DMS153 treated with DMSO at 0.1 percent for 48 hours (cell line): ENCODE measurements at regions not wholly inside any gene's neighbourhood (a gene's known extent, or its start where the extent isn't known, plus 50 kb on each side); places are given as distances from the start of the nearest gene placed in this dataset.
A peak's percentile ranks its signal among the peaks of the same experiment; 100 is the strongest.
"Not testable (repeated sequence)": the region's sequence is repeated elsewhere in the genome, so short reads cannot be mapped to it uniquely, and the experiment has no call there.

ENCODE experiments used
- DNase-seq: peaks from one replicate; lab custom pipeline; 2025; ENCODE audit not compliant: unreplicated experiment; lab: John Stamatoyannopoulos, UW

DNA sequence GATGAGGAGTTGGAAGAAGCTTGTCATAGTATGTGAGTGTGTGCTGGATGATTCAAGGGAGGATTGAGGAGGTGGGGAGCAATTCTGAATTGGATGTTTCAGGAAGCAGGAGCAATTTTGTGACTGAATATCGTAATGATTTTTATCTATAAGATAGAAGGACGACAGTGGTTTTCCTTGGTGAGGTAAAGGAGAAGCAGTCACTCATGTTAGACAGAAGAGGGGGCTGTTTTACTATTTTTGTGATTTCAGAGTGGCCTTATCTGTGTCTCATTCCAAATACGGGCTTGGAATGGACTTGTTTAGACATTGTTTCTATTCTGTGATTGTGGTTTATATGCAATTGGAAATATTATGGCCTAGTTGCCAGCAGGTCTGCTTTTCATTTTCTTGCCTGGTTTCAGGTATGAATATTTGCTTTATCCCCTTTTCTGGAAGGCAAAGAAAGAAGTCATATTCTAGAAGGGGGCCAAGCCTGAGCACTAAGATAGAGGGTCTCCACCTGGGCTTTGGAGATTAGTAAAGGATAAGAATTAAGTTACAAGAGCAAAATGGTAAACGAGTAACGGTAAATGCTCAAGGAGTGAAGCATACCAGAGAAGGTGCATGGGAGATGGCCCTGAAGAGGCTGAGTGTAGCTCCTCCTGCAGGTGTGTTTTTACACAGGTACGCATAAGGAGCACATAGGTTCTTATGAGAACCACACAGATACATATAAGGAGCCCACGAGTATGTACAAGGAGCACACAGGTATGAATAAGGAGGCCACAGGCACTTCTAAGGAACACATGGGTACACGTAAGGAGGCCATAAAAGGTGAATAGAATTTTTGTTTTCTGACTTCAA, 124.6 kb upstream of the KCNAB1 start:
- peak; percentile 10 for DNase-seq

DNA sequence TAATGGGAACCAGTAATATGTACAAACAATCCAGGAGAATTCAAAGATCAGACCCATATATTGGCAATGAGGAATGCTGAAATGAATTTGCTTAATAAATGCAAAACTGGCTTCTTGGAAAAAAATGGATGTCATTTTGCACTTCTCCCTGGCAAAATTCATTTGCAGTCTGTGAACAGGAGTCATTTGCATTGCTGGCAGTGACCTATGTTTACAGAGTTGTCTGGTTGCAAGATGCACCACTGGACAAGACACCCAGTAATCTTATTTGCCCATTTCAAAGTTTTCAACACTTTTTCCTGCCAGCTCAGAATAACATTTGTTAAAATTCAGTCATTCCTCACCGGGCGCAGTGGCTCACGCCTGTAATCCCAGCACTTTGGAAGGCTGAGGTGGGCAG, 123.5 kb upstream of the KCNAB1 start:
- no peak for DNase-seq

DNA sequence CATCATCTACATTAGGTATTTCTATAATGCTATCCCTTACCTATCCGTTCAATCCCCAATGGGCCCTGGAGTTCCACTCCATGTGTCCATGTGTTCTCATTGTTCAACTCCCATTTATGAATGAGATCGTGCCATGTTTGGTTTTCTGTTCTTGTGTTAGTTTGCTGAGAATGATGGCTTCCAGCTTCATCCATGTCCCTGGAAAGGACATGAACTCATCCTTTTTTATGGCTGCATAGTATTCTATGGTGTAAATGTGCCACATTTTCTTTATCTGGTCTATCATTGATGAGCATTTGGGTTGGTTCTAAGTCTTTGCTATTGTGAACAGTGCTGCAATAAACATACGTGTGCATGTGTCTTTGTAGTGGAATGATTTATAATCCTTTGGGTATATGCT, 122.2 kb upstream of the KCNAB1 start:
- not testable (repeated sequence) for DNase-seq

DNA sequence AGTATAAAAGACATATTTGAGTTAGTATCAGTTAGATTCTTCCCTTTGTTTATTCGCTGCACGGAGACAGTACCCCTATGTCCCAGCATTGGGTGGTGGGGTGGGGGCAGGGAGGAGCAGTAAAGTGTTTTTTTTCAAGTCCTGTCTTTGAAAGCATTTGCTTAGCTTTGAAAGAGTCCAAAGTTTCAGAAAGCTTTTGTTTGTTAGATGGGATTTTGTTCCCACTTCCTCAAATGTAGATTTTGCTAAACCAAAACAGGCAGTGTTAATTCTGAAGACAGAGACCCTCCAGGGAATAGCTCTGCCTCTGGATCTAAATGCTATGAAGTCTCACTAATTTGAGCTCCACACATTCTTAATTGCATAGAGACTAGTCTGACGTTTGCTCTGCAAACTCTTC, 114.6 kb upstream of the KCNAB1 start:
- no peak for DNase-seq

DNA sequence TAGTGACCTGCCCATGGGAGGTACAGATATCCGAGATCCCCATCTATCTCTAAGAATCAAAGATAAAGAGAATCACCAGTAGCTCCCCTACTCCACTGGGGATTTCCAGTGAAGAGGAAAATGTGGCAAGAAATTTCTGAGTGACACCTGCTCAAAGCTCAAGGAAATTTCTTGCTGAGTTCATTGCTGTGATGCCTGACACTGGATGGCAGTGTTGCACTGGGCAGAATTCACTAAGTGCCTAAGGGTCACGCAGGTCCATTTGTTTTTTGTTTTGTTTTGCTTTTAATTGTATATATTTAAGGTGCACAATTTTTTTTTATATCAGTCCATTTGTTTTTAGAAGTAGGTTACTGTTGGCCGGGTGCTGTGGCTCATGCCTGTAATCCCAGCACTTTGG, 109.5 kb upstream of the KCNAB1 start:
- peak; percentile 17 for DNase-seq

DNA sequence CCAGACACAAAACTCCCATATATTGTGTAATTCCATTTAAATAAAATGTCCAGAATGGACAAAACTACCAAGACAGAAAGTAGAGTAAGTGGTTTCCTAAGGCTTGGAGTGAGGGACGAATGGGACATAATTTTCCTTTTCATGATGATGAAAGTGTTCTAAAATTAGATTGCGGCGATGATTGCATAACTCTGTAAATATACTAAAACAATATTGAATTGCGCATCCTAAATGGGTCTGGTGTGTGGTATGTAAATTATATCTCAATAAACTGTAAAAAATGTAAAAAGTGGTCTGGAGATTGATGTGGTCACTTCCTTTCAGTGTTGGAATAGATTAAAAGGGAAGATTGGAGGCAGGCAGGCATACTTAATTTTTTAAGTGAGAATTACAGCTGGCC, 105.9 kb upstream of the KCNAB1 start:
- DNase-seq = no peak

DNA sequence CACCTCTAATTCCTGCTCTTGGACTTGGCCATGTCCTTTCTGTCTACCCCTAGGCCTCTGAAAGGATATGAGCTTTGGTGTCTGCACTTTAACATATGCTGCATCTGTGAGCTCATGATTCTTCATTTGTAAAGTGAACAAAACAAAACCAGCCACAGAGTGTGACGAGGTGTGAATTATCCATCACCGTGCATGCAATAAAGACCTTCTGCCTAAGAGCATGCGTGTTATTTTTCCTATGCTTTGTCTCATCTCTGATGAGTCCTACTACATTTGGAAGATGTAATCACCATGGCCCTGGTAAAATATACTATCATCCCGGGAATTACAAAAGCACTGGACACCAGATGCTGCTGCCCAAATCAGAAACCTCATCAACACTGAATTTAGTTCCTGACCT, 103.5 kb upstream of the KCNAB1 start:
- DNase-seq = no peak

DNA sequence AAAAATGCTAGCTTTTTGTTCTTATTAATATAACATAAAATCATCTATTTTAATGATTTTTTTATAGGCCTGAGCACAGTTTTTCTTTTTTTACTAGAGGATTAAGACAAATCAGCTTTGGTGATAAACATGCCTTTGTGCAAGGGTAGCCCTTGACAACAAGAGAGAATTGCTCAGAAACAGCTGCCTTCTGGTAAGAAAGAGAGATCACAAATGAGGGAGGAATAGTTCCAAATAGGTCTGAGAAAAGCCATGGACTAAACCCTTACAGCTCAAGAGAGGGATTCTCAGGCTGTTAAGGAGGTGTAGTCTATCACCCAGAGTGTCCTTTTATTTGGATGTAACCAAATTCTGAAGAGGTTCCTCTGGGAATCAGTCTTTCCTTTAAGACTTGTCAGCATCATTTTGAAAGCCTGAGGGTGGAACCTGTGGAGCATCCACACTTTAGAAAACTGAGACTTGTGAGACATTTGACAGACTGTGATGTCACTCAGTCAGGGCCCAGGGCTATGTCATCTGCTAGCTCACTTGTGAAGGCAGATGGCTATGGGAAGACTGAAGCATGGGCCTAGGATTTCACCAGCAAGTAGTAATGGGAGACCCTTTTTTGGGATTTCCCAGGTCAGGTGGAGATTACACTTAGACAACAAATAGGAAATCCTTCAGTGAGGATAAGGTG, 102.9 kb upstream of the KCNAB1 start:
- no peak for DNase-seq

DNA sequence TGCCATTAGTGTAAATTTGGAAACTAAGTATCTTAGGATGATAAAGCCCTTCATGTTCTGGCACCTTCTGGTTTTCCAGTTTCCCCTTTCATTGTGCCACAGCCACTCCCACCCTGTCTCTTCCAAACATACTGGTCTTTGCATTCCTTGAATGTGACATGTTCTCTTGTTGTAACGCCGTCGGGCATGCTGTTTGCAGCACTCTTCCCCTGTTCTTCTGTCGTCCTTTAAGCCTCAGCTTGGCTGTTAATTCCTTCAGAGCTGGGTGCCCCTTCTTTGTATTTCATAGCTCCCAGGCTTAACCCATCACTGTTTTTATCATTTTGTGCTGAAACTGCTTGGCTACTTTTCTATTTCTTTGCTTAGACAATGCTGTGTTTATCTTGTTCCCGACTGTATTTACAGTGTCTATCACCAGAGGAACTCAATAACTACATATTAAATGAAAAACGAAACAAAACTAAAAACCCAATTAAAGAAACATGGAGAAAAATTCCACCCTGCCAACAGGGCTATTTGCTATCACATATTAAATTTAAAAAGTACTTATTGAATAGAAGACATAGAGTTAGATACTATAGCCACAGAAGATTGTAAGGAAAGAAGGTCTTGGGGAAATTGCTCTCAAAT, 95.4 kb upstream of the KCNAB1 start:
- DNase-seq = no peak

DNA sequence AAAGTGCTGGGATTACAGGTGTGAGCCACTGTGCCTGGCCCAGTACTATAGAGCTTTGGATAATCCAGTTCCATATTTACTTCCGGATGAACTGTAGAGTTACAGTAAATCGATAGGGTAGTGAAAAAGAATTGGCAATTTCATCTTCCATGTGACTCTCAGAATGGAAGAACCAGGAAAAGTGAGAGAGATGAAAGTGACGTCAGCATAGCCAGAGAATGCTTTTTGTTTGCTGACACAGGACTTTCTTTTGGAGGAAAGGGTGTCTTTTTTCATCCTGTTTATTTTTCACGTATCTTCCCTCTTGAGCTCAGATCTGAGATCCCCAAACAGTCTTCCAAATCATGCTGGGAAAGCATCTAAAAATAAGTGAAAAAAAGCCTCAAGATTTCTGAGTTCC, 91.2 kb upstream of the KCNAB1 start:
- no peak for DNase-seq

DNA sequence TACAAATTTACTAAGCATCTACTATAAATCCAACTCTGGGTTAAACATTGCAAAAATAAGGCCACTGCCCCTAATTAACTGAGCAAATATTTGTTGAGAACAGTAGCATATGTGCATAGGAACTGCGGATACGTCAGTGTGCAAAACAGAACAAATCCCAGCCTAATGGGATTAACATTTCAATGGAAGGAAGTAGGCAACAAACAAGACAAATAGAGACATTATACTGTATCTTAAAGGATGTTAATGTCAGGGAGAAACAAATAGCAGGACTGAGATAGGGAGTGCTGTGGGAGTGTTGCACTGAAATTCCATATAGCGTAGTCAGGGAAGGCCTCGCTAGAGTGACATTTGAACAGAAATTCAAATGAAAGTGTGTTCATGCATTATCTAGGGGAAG, 89.7 kb upstream of the KCNAB1 start:
- no peak for DNase-seq

DNA sequence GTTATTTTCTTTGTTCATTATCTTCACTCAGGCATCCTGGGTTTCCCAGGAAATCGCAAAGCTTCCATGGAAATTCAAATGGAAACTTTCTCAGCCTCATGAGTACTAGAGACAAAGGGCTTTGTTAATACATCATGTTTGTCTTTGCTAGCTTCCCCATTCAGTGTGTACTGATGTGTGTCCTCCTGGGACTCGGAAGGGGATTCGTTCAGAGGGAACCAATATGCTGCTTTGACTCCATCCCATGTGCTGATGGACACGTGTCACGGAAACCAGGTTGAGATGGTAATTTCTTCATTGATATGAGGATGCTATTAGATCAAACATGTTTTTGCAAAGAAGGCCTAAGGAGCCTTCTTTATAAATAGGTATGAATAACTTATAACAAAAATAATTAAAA, 87.0 kb upstream of the KCNAB1 start:
- DNase-seq = no peak

DNA sequence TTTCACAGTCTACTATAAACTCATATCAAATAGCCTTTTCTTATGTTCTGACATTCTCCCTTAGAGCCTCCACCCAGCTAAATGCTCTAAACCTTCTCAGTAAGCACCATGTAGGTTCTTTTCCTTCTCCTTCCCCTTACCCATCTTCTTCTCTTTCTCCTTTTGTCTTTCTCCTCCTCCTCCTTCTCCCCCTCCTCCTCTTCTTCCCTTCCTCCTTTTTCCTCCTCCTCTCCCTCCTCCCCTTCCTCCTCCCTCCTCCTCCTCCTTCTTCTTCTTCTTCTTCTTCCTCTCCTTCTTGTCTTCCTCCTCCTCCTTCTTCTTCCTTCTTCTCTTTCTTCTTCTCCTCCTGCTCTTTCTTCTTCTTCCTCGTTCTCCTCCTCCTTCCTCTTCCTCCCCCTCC, 85.2 kb upstream of the KCNAB1 start:
- DNase-seq = no peak

DNA sequence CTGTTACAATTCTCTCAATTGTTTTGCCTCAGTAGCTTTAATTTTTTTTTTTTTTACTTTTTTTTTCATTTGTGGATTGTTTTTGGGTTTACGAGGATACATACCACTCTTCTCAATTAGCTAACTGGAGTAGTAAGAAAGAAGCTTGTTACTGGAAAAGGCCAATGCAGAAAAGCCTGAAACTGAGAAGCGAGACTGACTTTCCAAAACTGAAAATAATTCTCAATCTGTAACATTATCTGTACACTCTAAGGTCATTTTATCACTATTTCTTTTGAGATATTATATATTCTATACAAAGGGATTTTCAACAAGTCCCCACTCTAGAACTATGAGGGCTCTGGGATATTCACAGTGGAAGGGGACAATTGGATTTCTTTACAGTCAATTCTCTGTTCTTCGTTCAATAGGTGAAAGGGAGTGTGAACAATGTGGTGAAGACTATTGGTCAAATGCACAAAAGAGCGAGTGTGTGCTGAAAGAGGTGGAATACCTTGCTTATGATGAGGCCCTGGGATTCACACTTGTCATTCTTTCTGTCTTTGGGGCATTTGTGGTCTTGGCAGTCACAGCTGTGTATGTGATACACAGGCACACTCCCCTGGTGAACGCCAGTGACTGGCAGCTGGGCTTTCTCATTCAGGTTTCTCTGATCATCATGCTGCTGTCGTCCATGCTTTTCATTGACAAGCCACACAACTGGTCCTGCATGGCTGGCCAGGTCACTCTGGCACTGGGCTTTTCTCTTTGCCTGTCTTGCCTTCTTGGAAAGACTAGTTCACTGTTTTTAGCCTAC, 83.9 kb upstream of the KCNAB1 start:
- no peak for DNase-seq

DNA sequence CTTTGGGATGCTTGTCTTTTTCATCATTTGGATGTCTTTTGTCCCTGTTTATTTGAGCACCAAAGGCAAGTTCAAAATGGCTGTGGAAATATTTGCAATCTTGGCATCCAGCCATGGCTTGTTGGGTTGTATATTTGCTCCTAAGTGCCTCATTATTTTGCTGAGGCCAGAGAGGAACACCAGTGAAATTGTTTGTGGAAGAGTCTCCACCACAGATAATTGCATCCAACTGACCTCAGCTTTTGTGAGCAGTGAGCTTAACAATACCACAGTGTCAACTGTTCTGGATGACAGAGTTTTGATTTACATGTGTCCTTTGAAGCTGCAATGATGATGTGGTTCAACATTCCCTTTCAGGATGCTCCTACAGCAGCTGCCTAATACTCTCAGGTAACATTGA, 83.0 kb upstream of the KCNAB1 start:
- peak; percentile 83 for DNase-seq

DNA sequence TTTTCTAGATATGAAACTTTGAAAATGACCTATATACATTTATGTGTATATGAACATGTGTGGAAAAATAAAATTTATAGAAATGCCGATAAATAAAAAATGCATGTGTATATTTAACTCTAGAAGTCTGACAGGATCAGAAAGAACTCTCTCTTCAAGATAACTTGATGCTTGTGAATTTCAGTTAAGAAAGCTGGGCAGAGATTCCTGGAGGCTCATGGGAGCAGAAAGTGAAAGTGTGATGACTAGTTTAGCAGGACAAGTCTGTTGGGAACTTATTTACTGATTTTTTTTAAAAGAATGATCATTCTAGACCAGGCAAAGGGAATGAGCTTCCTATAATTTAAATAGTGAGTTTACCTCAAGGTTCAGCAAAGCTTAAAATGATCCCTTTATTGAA, 81.5 kb upstream of the KCNAB1 start:
- no peak for DNase-seq

DNA sequence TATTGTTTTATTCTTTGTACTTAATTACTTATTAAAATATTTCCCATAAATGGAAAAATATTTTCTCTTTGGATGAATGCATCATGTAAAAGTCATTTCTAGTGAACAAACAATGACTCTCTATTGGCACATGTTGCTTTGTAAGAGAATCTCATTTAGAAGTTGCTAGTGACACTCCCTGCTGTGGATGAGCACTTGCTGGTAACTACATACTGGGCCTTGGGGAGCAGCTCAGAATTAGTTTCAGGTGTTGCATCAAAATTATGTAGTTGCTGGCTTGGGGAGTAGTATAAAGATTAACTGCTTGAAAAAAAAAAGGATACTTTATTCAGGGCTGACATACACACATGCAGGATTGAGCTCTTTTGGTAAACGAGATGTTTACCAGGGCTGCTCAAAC, 80.3 kb upstream of the KCNAB1 start:
- no peak for DNase-seq

DNA sequence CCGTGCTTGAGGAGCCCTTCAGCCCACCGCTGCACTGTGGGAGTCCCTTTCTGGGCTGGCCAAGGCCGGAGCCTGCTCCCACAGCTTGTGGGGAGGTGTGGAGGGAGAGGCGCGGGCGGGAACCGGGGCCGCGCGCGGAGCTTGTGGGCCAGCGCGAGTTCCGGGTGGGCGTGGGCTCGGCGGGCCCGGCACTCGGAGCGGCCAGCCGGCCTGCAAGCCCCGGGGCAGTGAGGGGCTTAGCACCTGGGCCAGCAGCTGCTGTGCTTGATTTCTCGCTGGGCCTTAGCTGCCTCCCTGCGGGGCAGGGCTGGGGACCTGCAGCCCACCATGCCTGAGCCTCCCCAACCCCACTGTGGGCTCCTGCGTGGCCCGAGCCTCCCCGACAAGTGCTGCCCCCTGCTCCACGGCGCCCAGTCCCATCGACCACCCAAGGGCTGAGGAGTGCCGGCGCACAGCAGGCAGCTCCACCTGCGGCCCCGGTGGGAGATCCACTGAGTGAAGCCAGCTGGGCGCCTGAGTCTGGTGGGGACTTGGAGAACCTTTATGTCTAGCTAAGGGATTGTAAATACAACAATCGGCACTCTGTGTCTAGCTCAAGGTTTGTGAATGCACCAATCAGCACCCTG, 79.0 kb upstream of the KCNAB1 start:
- DNase-seq = not testable (repeated sequence)

DNA sequence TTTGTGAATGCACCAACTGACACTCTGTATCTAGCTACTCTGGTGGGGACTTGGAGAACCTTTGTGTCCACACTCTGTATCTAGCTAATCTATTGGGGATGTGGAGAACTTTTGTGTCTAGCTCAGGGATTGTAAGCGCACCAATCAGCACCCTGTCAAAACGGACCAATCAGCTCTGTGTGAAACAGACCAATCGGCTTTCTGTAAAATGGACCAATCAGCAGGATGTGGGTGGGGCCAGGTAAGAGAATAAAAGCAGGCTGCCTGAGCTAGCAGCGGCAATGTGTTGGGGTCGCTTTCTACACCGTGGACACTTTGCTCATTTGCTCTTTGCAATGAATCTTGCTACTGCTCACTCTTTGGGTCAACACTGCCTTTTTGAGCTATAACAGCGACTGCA, 78.5 kb upstream of the KCNAB1 start:
- not testable (repeated sequence) for DNase-seq

DNA sequence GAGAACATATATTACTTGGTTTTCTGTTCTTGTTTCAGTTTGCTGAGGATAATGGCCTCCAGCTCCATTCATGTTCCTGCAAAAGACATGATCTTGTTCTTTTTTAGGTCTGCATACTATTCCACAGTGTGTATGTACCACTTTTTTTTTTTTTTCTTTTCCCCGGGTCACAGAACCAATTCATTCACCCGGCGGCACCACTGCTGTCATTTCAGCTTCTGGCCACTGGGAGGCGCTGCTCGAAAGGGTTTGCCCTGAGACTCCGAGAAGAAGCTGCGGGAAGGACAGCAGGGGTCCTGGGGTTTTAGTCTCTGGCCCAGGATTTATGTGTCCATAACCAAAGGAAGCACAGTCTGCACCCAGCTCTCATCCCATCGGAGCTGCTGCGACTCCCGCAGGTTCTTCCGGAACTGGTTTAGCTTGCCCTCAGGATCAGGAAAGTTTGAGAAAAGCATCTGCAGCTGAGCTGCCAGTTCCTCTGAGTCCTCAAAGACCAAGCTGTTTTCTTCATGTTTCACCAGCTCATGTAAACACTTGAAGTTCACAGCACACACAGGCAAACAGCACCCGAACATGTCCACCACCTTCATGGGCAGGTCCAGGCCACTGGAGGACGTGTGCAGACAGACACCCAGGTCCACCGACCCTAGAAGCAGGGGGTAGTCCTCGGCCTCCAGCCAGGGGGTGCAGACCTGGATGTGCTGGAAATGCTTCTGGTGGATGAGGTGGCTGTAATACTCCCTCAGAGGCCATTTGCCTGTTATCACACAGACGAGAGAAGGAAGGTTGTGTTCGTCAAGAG, 76.3 kb upstream of the KCNAB1 start:
- not testable (repeated sequence) for DNase-seq
